Right ventricle myocardium superior (tissue), 1 donor: ENCODE measurements at regions not wholly inside any gene's neighbourhood (a gene's known extent, or its start where the extent isn't known, plus 50 kb on each side); places are given as distances from the start of the nearest gene placed in this dataset.

Experiments used
- ATAC-seq: fragments of 200-7000 bp; cut with Tn5 transposase; one replicate; pipeline ENCODE4 v1.9.1; 2020; ENCODE audit warnings: mild to moderate bottlenecking; ENCODE audit not compliant: poor library complexity
- DNase-seq: peaks from one replicate; pipeline ENCODE4 v3.0.0-alpha.2; 2020
- intact Hi-C: fragments of 100-400 bp; cut with DNase I; formaldehyde crosslinking; loops from one replicate; pipeline ENCODE4 v1.11.2; 2022
- donor health status: DM: no; HTN: yes; CAD: no; lungs with severe emphysema.

- no peak for DNase-seq
- intact Hi-C loops, result no loop called here
- no peak for ATAC-seq
Measured at GRCh38 chr12:84696281-84696680, 216.3 kb downstream of the SLC6A15 start.

GRCh38 chr12:84694116-84694515, 218.5 kb downstream of the SLC6A15 start:
- intact Hi-C loops, result no loop called here
- ATAC-seq (no peak), DNase-seq (no peak)

GRCh38 chr12:84692071-84692470, 220.5 kb downstream of the SLC6A15 start:
- DNase-seq (no peak), ATAC-seq (no peak)
- intact Hi-C loops, result no loop called here

- DNase-seq (no peak), ATAC-seq (no peak)
- intact Hi-C loops, result no loop called here
Measured at GRCh38 chr12:84691266-84691665, 221.3 kb downstream of the SLC6A15 start.

GRCh38 chr12:84689638-84690037, 223.0 kb downstream of the SLC6A15 start:
- no peak for ATAC-seq
- intact Hi-C loops, result no loop called here
- DNase-seq, result no peak

- ATAC-seq, result no peak
Measured at GRCh38 chr12:84685379-84685778, 227.2 kb downstream of the SLC6A15 start.

GRCh38 chr12:84676787-84677186, 235.8 kb downstream of the SLC6A15 start:
- DNase-seq (no peak), ATAC-seq (no peak)

More at GRCh38 chr12:84685379-84685778, 227.2 kb downstream of the SLC6A15 start:
- intact Hi-C loops, result no loop called here
- DNase-seq, result no peak

GRCh38 chr12:84661786-84662185, 250.8 kb downstream of the SLC6A15 start:
- intact Hi-C loops, result no loop called here
- ATAC-seq, result no peak
- no peak for DNase-seq

More at GRCh38 chr12:84676787-84677186, 235.8 kb downstream of the SLC6A15 start:
- intact Hi-C loops, result no loop called here

GRCh38 chr12:84660139-84660538, 252.5 kb downstream of the SLC6A15 start:
- ATAC-seq (no peak), DNase-seq (no peak)
- intact Hi-C loops, result no loop called here

GRCh38 chr12:84658877-84659276, 253.7 kb downstream of the SLC6A15 start:
- ATAC-seq (no peak), DNase-seq (no peak)
- intact Hi-C loops, result no loop called here

- intact Hi-C loops, result no loop called here
- DNase-seq (no peak), ATAC-seq (no peak)
Measured at GRCh38 chr12:84656705-84657104, 255.9 kb downstream of the SLC6A15 start.

- intact Hi-C loops, result no loop called here
- DNase-seq (no peak), ATAC-seq (no peak)
Measured at GRCh38 chr12:84653482-84653881, 259.1 kb downstream of the SLC6A15 start.

- intact Hi-C loops, result no loop called here
- DNase-seq (no peak), ATAC-seq (no peak)
Measured at GRCh38 chr12:84648425-84648824, 264.2 kb downstream of the SLC6A15 start.

GRCh38 chr12:84644908-84645307, 267.7 kb downstream of the SLC6A15 start:
- ATAC-seq, result no peak
- DNase-seq, result no peak
- intact Hi-C loops, result no loop called here

- DNase-seq (no peak), ATAC-seq (no peak)
- intact Hi-C loops, result no loop called here
Measured at GRCh38 chr12:84643993-84644392, 268.6 kb downstream of the SLC6A15 start.

GRCh38 chr12:84641940-84642545, 270.6 kb downstream of the SLC6A15 start:
- DNase-seq (no peak), ATAC-seq (no peak)
- intact Hi-C loops, result no loop called here

GRCh38 chr12:84638811-84639368, 273.7 kb downstream of the SLC6A15 start:
- no peak for DNase-seq
- intact Hi-C loops, result no loop called here
- no peak for ATAC-seq

- intact Hi-C loops, result no loop called here
- ATAC-seq (no peak), DNase-seq (no peak)
Measured at GRCh38 chr12:84637926-84638325, 274.7 kb downstream of the SLC6A15 start.

GRCh38 chr12:84636801-84637290, 275.8 kb downstream of the SLC6A15 start:
- intact Hi-C loops, result no loop called here
- no peak for ATAC-seq
- no peak for DNase-seq

GRCh38 chr12:84634526-84634925, 278.1 kb downstream of the SLC6A15 start:
- intact Hi-C loops, result no loop called here
- no peak for DNase-seq

GRCh38 chr12:84632556-84632955, 280.0 kb downstream of the SLC6A15 start:
- intact Hi-C loops, result no loop called here
- ATAC-seq (no peak), DNase-seq (no peak)

More at GRCh38 chr12:84634526-84634925, 278.1 kb downstream of the SLC6A15 start:
- ATAC-seq, result no peak
